Fibroblast of pulmonary artery (primary cell): ENCODE measurements at regions not wholly inside any gene's neighbourhood (a gene's known extent, or its start where the extent isn't known, plus 50 kb on each side); places are given as distances from the start of the nearest gene placed in this dataset.

Experiments used
- DNase-seq: peaks from one replicate; pipeline ENCODE4 v3.0.0-alpha.2; 2010; ENCODE audit warnings: low read depth
- H3K4me3 ChIP-seq: replicated peaks from 2 replicates; pipeline ENCODE4 v1.5.1; 2011; ENCODE audit warnings: low read depth, mild to moderate bottlenecking, control low read depth, low read length, moderate library complexity
- CTCF ChIP-seq: IDR thresholded peaks from 2 replicates; pipeline ENCODE4 v1.5.1; 2011; ENCODE audit warnings: mild to moderate bottlenecking, control low read depth, low read length, inconsistent platforms; ENCODE audit errors: missing control alignments

- no peak overlapping the region for H3K4me3 ChIP-seq
- peak; percentile 74 for DNase-seq
- TF ChIP-seq CTCF: no peak
Measured at GRCh38 chr21:35738347-35738961, 321.9 kb downstream of the SETD4 start.

- peak; percentile 69 for DNase-seq
- H3K4me3 ChIP-seq: no peak overlapping the region
- no peak for TF ChIP-seq CTCF
Measured at GRCh38 chr21:35737899-35738346, 322.4 kb downstream of the SETD4 start.

GRCh38 chr21:35737449-35737848, 322.9 kb downstream of the SETD4 start:
- TF ChIP-seq CTCF: no peak
- DNase-seq: no peak
- no peak overlapping the region for H3K4me3 ChIP-seq

- no peak for DNase-seq
- H3K4me3 ChIP-seq: no peak overlapping the region
- no peak for TF ChIP-seq CTCF
Measured at GRCh38 chr21:35732788-35733187, 327.5 kb downstream of the SETD4 start.

- TF ChIP-seq CTCF: no peak
- no peak overlapping the region for H3K4me3 ChIP-seq
- DNase-seq: no peak
Measured at GRCh38 chr21:35730325-35730724, 330.0 kb downstream of the SETD4 start.

- H3K4me3 ChIP-seq: no peak overlapping the region
- no peak for TF ChIP-seq CTCF
- no peak for DNase-seq
Measured at GRCh38 chr21:35727830-35728229, 332.5 kb downstream of the SETD4 start.

GRCh38 chr21:35724156-35724555, 336.2 kb downstream of the SETD4 start:
- no peak for TF ChIP-seq CTCF
- no peak for DNase-seq
- H3K4me3 ChIP-seq: no peak overlapping the region
